Cardiac fibroblast (primary cell): ENCODE measurements at regions not wholly inside any gene's neighbourhood (a gene's known extent, or its start where the extent isn't known, plus 50 kb on each side); places are given as distances from the start of the nearest gene placed in this dataset.

Experiments
- DNase-seq, 2 donors: peaks; one replicate each; pipeline versions ENCODE4 v3.0.0 to v3.0.0-alpha.2; 2010; ENCODE audit warnings: low read depth in 2 of 2
- H3K4me3 ChIP-seq, 2 donors: replicated peaks in 1 of 2; 1 replicate in 1 of 2; 2 replicates in 1 of 2; pipeline ENCODE4 v1.5.1; 2011; ENCODE audit warnings: low read depth in 2 of 2, low read length in 2 of 2, mild to moderate bottlenecking in 2 of 2, moderate library complexity in 1 of 2
- TF ChIP-seq, protein P1 (sequence below): IDR thresholded peaks from one replicate; pipeline ENCODE4 v1.5.1; 2011; ENCODE audit warnings: low read depth, mild to moderate bottlenecking, low read length, inconsistent platforms

DNA sequence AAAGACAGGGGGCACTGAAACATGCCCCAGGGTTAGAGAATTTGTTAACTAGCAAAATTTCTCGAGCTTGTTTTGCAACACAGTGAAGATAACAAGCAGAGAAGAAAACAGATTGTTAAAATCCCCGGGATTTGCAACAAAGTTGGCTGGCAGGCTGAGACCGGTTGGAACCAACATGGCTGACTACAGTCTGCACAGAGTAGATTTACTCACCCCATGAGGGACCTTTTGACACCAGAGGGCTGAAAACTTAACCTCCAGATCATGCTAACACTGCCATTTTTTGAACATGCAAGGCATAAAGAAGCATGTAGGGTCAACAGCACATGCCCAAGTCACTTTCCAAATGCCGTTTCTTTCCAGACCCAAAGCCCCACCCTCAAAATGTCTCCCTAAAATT is 95.2 kb upstream of the TMEM26 start:
- DNase-seq: no peak
- TF ChIP-seq, protein P1, sequence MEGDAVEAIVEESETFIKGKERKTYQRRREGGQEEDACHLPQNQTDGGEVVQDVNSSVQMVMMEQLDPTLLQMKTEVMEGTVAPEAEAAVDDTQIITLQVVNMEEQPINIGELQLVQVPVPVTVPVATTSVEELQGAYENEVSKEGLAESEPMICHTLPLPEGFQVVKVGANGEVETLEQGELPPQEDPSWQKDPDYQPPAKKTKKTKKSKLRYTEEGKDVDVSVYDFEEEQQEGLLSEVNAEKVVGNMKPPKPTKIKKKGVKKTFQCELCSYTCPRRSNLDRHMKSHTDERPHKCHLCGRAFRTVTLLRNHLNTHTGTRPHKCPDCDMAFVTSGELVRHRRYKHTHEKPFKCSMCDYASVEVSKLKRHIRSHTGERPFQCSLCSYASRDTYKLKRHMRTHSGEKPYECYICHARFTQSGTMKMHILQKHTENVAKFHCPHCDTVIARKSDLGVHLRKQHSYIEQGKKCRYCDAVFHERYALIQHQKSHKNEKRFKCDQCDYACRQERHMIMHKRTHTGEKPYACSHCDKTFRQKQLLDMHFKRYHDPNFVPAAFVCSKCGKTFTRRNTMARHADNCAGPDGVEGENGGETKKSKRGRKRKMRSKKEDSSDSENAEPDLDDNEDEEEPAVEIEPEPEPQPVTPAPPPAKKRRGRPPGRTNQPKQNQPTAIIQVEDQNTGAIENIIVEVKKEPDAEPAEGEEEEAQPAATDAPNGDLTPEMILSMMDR: no peak
- no peak overlapping the region for H3K4me3 ChIP-seq

DNA sequence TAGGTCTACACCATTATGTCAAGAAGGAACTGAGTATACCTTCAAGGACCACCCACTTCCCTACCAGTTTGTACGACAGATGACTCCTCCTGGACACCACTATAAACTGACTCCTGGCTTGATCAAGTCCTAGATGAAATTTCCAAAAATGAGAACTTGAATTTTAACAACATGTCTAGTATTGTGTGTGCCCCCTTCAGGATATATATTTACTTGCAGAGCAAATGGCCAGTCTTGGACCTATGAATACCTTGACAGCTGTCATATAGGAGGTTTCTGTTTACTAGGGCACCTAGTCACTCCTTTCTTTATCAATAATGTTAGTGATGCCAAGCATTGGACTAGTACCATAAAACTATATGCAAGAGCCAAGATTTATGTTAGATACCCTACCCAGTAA is 94.1 kb upstream of the TMEM26 start:
- no peak overlapping the region for H3K4me3 ChIP-seq
- TF ChIP-seq, protein P1: no peak
- DNase-seq: peak in 1 of 2 donors; percentile 6

DNA sequence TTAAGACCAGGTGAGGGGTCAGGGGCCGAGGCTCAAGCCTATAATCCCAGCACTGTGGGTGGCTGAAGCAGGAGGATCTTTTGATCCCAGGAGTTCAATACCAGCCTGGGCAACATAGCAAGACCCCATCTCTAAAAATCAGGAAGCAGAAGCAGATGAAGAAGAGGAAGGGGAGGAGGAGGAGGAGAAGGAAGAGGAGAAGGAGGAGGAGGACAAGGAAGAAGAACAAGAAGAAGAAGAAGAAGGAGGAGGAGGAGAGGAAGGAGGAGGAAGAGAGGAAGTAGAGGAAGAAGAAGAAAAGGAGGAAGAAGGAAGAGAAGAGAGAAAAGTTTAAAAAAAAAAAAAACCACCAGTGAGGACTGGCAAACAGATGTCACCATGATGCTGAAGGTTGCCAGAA is 92.0 kb upstream of the TMEM26 start:
- no peak for DNase-seq
- TF ChIP-seq, protein P1: no peak
- H3K4me3 ChIP-seq: no peak overlapping the region

DNA sequence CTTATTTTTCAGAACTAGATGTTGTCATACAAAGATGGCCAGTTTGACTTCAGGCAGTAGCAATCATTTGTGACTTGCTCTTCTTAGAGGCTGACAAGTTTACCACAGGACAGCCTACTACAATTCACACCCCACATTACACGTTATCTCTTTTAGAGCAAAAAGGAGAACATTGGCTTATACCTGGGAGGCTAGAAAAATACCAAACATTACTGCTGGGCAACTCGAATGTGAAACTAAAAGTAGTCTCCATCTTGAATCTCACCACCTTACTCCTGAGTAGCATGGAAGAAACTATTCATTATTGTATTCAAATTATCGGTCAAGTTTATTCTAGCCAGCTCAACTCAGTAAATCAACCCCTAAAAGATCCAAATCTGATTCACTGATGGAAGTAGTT is 90.7 kb upstream of the TMEM26 start:
- no peak overlapping the region for H3K4me3 ChIP-seq
- DNase-seq: no peak
- TF ChIP-seq, protein P1: no peak

DNA sequence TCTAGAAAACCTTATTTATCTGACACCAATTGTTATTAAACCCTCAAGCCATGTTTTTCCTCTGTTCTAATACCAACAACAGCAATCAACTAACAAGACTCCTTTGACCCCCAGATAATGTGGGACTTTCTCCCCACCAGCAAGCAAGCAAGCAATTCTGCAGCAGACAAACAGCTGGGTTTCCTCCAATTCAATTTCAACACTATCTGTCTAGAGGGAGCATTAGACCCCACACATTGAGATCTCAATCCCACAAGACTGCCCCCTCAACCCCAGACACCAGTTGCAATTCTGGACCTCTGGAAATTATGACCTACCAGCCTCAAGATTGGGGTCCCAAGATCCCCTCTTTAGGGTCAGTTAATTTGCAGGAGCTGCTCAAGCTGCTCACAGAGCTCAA is 89.4 kb upstream of the TMEM26 start:
- no peak for DNase-seq
- TF ChIP-seq, protein P1: no peak
- no peak overlapping the region for H3K4me3 ChIP-seq

DNA sequence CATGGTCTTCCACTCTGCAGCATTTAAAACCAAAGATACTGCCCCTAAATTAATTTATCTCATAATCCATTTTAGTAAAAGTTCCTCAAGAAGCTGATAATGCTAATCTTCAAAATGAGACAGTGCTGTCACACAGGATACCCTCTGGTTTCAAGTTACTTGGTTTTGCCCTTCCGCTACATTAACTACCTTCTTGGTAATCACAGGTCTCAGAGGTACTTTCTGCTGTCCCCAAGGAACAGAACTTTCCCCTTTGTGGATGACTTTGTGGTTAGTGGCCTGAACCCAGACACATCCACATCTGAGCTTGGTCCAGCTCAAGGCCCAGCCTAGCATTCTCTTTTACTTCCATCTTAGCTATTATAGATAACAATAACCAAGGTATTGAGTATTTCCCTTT is 88.8 kb upstream of the TMEM26 start:
- no peak for DNase-seq
- TF ChIP-seq, protein P1: no peak
- no peak overlapping the region for H3K4me3 ChIP-seq

DNA sequence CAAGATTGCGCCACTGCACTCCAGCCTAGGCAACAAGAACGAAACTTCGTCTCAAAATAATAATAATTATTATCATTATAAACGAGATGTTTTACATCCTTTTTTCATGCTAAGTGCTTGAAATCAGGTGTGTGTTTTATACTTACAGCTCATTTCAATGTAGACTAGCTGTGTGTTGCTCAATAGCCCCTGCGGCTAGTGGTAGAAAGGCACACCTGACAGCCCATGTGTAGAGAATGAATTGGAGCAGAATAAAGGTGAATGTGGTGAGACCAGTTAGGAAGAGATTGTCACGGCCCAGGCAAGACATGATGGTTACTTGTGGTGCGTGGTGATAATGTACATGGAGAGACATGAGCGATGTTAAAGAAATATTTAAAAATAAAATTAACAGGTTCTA is 86.7 kb upstream of the TMEM26 start:
- no peak overlapping the region for H3K4me3 ChIP-seq
- DNase-seq: no peak
- TF ChIP-seq, protein P1: no peak
